Parathyroid adenoma (tissue), 2 donors: ENCODE measurements at regions not wholly inside any gene's neighbourhood (a gene's known extent, or its start where the extent isn't known, plus 50 kb on each side); places are given as distances from the start of the nearest gene placed in this dataset.
A peak's percentile ranks its signal among the peaks of the same experiment; 100 is the strongest.

Experiments used
- H2AFZ ChIP-seq: fragments of 300-600 bp; sonication (generic); one replicate; pipeline ENCODE4 v1.7.0; 2017; ENCODE audit warnings: antibody characterized with exemption, mild to moderate bottlenecking
- H3K27ac ChIP-seq: fragments of 300-600 bp; sonication (generic); one replicate; pipeline ENCODE4 v1.7.0; 2017
- H3K27me3 ChIP-seq: fragments of 300-600 bp; sonication (generic); one replicate; pipeline ENCODE4 v1.7.0; 2017; ENCODE audit warnings: low read length; ENCODE audit not compliant: control insufficient read depth, insufficient read depth
- H3K36me3 ChIP-seq: fragments of 300-600 bp; sonication (generic); one replicate; pipeline ENCODE4 v1.7.0; 2017; ENCODE audit warnings: low read length; ENCODE audit not compliant: control insufficient read depth, insufficient read depth
- H3K4me1 ChIP-seq: fragments of 300-600 bp; sonication (generic); one replicate; pipeline ENCODE4 v1.7.0; 2017; ENCODE audit warnings: control low read depth
- H3K4me2 ChIP-seq: fragments of 300-600 bp; sonication (generic); one replicate; pipeline ENCODE4 v1.7.0; 2017; ENCODE audit warnings: low read length
- H3K4me3 ChIP-seq: fragments of 300-600 bp; sonication (generic); one replicate; pipeline ENCODE4 v1.7.0; 2017; ENCODE audit warnings: low read depth, low read length
- H3K79me2 ChIP-seq: fragments of 300-600 bp; sonication (generic); one replicate; pipeline ENCODE4 v1.7.0; 2017; ENCODE audit warnings: control low read depth
- H3K9ac ChIP-seq: fragments of 300-600 bp; sonication (generic); one replicate; pipeline ENCODE4 v1.7.0; 2017; ENCODE audit warnings: mild to moderate bottlenecking
- H3K9me3 ChIP-seq: fragments of 300-600 bp; sonication (generic); one replicate; pipeline ENCODE4 v1.7.0; 2017; ENCODE audit warnings: low read length; ENCODE audit not compliant: control insufficient read depth
- CTCF ChIP-seq: fragments of 300-600 bp; sonication (generic); IDR thresholded peaks from one replicate; pipeline ENCODE4 v1.7.0; 2017; ENCODE audit warnings: antibody characterized with exemption, mild to moderate bottlenecking
- donor health status: primary hyperparathyroidism.

DNA sequence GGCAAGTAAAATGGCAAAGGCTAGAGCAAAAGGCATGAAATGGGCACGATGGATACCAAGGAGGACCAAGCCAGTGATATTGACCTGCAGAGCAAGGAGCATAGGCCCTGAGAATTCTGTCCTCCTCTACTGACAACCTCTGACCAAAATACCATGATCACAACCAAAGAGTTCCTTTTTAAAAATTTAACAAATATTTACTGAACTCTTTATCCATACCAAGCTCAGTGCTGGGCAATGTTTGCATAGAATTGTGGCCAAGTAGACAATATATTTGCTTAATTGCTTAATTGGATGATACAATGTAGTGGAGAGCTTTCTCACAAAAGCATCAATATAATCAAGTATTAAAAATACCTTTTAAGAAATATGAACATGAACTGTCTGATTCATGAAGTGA lies 265.7 kb downstream of the ICOS start:
- no peak overlapping the region for H2AFZ ChIP-seq
- no peaks in the 10 kb centered on the region for H3K36me3 ChIP-seq
- H3K9ac ChIP-seq, result no peak overlapping the region
- no peak overlapping the region for H3K4me3 ChIP-seq
- no peaks in the 10 kb centered on the region for H3K27me3 ChIP-seq
- no peaks in the 10 kb centered on the region for H3K4me1 ChIP-seq
- H3K4me2 ChIP-seq, result no peak overlapping the region
- no peak overlapping the region for H3K27ac ChIP-seq
- H3K79me2 ChIP-seq, result no peaks in the 10 kb centered on the region
- no peaks in the 10 kb centered on the region for H3K9me3 ChIP-seq
- TF ChIP-seq CTCF, result no peak

- H3K79me2 ChIP-seq, result no peaks in the 10 kb centered on the region
These were observed 267.1 kb downstream of the ICOS start for GRCh38 chr2:204203704-204204103.

GRCh38 chr2:204205082-204205481 lies 268.5 kb downstream of the ICOS start:
- TF ChIP-seq CTCF, result no peak
- peak overlapping the region; percentile 6 for H2AFZ ChIP-seq
- no peaks in the 10 kb centered on the region for H3K9me3 ChIP-seq
- no peaks in the 10 kb centered on the region for H3K79me2 ChIP-seq
- no peaks in the 10 kb centered on the region for H3K27me3 ChIP-seq
- no peaks in the 10 kb centered on the region for H3K36me3 ChIP-seq
- no peak overlapping the region for H3K9ac ChIP-seq
- H3K4me1 ChIP-seq, result no peaks in the 10 kb centered on the region
- no peak overlapping the region for H3K4me3 ChIP-seq
- no peak overlapping the region for H3K27ac ChIP-seq
- no peak overlapping the region for H3K4me2 ChIP-seq

More at GRCh38 chr2:204203704-204204103, 267.1 kb downstream of the ICOS start:
- Histone ChIP-seq H3K36me3 (no peaks in the 10 kb centered on the region), H3K27ac (no peak overlapping the region), H2AFZ (no peak overlapping the region), H3K27me3 (no peaks in the 10 kb centered on the region), H3K4me3 (no peak overlapping the region), H3K9me3 (no peaks in the 10 kb centered on the region), H3K9ac (no peak overlapping the region), H3K4me1 (no peaks in the 10 kb centered on the region), H3K4me2 (no peak overlapping the region)
- TF ChIP-seq CTCF, result no peak

- H3K4me2 ChIP-seq, result no peak overlapping the region
- no peaks in the 10 kb centered on the region for H3K79me2 ChIP-seq
- no peaks in the 10 kb centered on the region for H3K4me1 ChIP-seq
- no peak overlapping the region for H3K4me3 ChIP-seq
- H3K9me3 ChIP-seq, result no peaks in the 10 kb centered on the region
- no peak overlapping the region for H3K27ac ChIP-seq
- H2AFZ ChIP-seq, result peak overlapping the region; percentile 6
- TF ChIP-seq CTCF, result no peak
- H3K27me3 ChIP-seq, result no peaks in the 10 kb centered on the region
- no peaks in the 10 kb centered on the region for H3K36me3 ChIP-seq
- no peak overlapping the region for H3K9ac ChIP-seq
These were observed 269.0 kb downstream of the ICOS start for GRCh38 chr2:204205538-204205937.

- Histone ChIP-seq H3K36me3 (no peaks in the 10 kb centered on the region), H3K4me2 (no peak overlapping the region), H3K4me3 (no peak overlapping the region), H3K27me3 (no peaks in the 10 kb centered on the region), H3K9me3 (no peaks in the 10 kb centered on the region), H3K9ac (no peak overlapping the region), H3K4me1 (no peaks in the 10 kb centered on the region), H2AFZ (no peak overlapping the region), H3K79me2 (no peaks in the 10 kb centered on the region), H3K27ac (no peak overlapping the region)
- no peak for TF ChIP-seq CTCF
These were observed 271.3 kb downstream of the ICOS start for GRCh38 chr2:204207866-204208265.
